HG02884 (cell line): ENCODE measurements at regions not wholly inside any gene's neighbourhood (a gene's known extent, or its start where the extent isn't known, plus 50 kb on each side); places are given as distances from the start of the nearest gene placed in this dataset.
"Not testable (repeated sequence)": the region's sequence is repeated elsewhere in the genome, so short reads cannot be mapped to it uniquely, and the experiment has no call there.

Experiments
- ATAC-seq: cut with Tn5 transposase; IDR thresholded peaks from one replicate; pipeline ENCODE4 v1.9.1; 2021; ENCODE audit warnings: mild to moderate bottlenecking, moderate library complexity; ENCODE audit not compliant: unreplicated experiment

DNA sequence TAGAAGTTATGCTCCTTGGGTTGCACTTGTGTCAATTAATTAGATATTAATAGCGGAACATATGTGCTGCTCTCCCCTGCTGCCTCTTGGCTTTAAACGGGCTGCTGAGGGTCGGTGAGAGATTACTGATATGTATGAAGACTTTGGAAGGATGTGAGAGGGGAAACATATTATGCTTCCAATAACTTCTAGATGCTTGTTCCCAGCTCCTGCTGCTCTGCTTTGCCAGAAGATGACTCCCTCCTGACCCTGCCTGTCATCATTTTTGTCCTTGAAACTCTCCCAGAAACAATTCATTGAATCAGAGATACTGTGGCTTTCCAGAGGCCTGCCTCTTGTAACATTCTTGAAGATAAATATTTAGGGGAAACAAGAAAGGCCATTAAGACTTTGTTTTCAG, 300.1 kb upstream of the STXBP6 start:
- ATAC-seq = no peak

DNA sequence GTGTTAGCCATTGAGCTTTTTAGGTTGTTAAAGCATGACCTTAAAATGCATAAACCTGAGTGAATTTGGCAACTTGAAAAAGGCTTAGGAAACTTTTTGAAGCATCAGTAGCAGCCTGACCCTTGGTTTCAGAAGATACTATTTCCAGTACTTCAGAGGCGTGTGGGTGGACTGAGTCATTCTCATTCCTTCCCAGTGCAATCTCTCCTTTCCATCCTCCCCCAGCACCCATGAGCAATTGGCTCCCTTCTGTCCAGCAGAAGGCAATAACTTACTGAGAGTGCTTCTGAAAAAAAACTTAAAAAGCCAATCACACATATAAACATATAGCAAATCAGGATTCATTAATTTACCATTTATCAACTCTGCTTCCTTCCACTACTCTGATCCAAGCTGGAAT, 299.3 kb upstream of the STXBP6 start:
- no peak for ATAC-seq

DNA sequence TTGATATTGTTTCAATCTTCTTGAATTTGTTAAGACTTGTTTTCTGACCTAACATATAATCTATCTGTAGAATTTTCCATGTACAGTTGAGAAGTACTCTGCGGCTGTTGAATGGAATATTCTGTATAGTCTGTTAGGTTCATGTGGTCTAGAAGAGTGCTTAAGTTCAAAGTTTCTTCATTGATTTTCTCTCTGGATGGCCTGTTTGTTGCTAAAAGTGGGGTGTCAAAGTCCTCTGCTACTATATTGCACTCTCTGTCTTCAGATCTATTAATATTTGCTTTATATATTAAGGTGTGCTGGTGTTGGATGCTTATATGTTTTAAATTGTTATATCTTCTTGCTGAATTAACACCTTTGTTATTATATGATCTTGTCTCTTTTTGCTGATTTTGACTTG, 290.9 kb upstream of the STXBP6 start:
- ATAC-seq = no peak

DNA sequence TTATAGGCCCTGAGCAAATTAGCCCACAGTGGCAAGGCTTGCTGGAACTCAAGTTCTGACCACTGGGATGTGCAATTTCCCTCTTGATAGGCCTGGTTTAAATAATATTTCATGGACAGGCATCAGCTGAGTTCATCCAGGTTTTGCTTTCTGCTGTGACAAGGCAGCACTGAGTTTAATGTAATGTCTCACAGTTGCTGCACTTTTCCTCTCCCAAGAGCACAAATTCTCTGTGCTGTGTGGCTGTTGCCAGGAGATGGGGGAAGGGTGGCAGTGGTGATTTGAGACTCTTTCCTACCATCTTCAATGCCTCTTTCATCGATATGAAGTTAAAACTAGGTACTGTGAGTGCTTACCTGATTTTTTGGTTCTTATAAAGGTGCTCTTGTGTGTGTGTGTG, 272.8 kb upstream of the STXBP6 start:
- ATAC-seq = no peak

DNA sequence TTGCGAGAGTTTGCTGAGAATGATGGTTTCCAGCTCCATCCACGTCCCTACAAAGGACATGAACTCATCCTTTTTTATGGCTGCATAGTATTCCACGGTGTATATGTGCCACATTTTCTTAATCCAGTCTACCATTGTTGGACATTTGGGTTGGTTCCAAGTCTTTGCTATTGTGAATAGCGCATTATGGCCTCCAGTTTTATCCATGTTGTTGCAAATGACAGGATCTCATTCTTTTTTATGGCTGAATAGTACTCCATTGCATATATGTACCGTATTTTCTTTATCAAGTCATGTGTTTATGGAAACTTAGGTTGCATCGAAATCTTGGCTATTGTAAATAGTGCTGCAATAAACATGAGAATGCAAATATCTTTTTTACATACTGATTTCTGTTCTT, 266.1 kb upstream of the STXBP6 start:
- not testable (repeated sequence) for ATAC-seq

DNA sequence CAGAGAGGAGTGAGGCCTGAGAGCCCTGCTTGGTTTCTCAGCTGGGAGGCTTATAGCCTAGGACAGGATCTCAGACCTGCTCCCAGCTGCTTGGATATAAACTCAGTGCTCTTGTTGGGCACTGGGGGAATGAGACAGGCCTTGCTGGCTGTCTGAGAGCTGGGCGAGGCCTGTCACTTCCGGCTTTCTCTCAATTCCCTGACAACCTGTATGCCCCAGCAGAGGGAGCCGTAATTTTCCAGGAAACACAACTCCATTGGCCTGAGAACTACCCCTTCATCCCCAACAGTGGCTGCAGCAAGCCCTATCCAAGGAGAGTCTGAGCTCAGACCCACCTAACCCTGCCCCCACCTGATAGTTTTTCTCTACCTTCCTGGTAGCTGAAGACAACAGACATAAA, 258.3 kb upstream of the STXBP6 start:
- no peak for ATAC-seq

DNA sequence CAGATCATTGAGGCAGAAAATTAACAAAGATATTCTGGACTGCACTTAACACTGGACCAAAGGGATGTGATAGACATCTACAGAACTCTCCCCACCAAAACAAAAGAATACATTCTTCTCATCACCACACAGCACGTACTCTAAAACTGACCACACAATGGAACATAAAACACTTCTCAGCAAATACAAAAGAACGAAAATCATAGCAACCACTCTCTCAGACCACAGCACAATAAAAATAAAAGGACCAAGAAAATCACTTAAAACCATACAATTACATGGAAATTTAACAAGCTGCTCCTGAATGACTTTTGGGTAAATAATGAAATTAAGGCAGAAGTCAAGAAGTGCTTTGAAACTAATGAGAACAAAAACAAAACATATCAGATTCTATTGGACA, 254.0 kb upstream of the STXBP6 start:
- no peak for ATAC-seq

DNA sequence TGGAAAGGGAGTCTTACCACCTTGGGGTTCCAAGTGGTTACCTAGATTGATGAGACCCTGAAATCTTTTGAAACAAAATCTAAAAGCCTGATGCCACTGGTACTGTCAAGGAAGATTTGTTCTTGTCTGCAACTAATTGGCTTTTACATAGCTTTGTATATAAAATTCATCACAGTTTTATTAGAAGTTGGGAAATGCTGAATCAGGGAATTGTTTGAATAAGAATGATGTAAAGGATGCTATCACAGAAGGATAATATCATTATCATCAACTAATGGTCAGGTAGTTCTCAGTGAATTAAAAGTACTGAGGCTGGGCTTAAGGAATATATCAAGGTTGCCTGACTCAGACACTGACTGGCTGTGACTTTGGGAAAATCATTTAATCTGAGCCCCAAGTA, 248.3 kb upstream of the STXBP6 start:
- no peak for ATAC-seq

DNA sequence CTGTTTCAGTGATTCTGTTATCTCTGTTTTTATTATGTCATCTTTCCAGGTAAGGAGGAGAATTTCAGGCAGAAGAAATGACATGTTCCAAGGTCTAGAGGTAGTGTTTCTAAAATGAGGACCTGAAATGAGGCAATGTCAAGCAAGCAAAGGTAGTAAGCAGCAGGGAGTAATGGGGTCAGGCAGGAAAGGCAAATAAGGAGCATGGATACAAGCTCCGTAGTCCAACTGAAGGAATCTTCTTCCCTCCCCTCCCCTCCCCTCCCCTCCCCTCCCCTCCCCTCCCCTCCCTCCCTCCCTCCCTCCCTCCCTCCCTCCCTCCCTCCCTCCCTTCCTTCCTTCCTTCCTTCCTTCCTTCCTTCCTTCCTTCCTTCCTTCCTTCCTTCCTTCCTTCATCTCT, 240.2 kb upstream of the STXBP6 start:
- ATAC-seq = not testable (repeated sequence)

DNA sequence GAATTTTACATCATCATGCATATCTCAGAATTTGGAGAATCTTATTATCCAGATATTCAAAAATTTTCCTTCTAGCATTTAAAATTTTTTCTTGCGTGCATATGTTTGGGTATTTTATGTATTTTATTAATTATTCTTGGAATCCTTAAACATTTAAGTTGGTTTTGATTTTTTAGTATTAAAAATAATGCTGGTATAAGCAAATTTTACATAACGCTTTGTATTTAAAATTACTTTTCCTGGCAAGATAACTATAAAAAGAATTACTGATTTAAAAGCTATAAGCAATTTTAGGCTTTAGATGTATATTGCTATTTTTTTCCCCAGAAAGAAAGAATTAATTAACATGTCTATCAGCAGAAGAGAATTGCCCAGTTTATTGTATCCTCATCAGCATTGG, 224.6 kb upstream of the STXBP6 start:
- ATAC-seq = no peak

DNA sequence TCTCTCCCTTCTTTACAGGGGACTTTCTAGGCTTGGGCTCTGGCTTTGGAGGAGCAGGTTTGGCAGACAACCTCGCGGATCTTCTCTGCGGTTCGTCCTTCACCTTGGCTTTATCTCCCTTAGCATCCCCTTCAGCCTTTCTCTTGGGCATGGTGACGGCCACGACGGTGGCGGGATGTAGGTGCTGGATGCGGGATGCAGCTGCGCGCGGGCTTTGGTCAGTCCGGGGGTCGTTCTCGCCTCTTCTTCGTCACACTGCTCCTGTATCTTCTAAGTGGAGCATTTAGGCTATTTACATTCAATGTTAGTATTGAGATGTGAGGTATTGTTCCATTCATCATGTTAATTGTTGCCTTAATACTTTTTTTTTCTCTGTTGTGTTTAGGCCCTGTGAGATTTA, 217.2 kb upstream of the STXBP6 start:
- ATAC-seq = no peak

DNA sequence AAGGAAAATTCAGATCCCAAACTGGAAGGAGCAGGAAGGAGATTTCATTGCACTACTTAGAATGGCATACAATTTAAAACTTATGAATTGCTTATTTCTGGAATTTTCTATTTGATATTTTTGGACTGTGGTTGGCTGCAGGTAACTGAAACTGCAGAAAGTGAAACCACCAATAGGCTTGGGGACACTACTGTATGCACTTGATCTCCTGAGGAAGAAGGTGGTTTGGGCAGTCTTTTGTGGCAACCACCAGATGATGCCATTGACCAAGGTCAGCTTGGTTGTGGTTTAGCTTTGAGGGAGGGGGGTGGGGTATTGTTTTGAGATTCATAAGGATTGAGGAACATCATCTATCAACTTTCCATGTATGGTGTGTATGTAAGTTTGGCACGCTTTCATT, 209.5 kb upstream of the STXBP6 start:
- no peak for ATAC-seq

DNA sequence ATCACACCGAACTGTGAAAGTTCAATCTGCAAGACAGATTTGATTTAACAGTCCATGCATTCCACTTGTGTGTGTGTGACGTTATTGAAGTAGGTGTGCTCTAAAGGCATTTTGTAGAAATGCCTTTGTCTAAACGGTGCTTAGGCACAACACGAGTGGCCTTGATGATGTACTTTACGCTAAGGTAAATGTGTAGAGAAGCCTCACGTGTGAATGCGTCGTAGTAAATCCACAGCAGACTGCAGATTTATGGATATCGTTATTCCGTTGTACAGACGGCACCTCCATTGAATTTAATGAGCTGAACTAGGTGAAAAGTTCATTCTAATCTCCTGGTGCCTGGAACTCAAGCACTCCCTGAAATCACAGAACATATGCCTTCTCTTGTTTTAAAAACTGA, 202.8 kb upstream of the STXBP6 start:
- ATAC-seq = no peak

DNA sequence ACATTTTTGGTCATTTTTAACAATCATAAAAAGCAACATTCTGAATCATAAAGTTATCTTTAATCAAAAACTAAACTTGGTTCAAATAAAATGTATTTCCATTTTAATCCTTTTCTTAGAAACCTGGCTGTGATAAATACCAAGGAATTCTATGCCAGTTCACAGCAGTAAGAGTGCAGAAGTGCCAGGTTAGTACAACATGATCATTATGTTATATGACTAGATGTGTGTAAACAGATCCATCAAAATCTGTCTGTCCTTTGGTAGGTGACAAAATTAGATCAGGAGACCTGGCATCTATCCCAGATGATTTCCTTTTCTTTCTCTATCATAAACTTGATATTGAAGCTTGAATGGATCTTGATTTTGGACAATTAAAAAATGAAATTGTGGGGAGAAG, 200.6 kb upstream of the STXBP6 start:
- no peak for ATAC-seq

DNA sequence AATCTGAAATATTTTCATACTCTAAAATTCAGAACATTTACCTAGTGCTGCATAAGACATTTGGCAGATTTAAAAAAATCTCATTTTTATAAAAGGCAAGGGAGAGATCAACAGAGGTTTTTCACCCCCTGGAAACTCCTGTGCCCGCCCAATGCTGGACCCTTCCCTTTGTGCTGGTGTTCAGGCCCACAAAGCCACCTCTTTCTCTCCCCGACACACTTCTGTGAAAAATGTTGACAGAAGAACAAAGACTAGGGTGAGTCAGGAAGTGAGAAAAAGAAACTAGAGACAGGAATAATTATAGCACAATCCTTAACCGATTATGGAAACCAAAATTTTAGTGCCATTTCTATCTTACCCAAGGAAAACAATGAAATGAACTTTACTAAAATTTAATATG, 197.7 kb upstream of the STXBP6 start:
- no peak for ATAC-seq

DNA sequence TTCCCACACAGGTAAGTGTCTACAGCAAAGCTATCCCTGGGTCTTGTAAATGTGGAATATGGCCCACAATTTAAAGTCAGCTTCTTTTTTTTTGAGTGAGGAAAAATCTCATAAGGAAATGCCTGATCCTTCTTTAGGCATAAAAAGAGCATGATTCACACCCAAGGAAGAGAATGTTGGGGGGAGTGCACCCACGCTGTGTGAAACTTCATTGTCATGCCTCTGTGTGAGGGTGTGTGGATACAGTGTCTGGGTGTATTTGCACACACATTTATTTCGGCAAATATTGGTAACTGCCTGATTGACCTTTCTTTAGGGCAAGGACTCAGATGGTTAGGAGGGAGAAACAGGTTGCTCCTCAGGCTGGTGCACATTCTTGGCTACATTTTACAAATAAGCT, 196.8 kb upstream of the STXBP6 start:
- ATAC-seq = no peak

DNA sequence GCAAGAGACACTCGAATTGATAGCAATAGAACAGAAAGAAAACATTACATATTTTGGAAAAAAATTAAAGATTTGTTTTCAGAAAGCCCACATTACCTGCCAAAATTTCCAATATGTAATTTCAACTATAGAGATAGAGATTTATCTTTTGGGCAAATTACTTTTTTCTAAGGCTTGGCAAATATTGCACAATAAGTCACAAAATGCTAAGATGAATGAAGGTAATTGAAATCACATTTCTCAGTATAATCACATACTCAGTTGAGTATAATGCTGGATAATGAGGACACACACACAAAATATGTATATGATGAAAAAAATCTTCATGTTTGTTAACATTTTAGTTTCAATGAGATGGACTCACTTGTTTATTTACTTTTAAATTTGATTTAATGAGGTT, 189.2 kb upstream of the STXBP6 start:
- ATAC-seq = no peak

DNA sequence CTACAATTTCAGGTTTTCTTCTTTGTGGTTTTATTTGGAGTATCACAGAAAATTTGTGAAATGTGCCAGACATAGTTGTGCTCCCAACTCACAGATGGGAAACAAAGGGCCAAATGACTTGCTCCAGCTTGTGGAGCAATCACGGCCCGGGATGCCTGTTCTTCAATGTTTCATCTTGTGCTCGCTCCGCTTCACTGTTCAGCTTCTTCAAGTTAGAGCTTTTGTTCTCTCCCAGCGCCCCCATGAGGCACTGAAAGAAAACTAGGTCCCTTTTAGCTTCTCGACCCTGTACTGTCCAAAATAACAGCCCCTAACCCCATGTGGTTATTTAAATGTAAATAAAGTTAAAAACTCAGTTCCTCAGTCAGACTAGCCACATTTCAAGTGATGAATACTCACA, 187.9 kb upstream of the STXBP6 start:
- no peak for ATAC-seq

DNA sequence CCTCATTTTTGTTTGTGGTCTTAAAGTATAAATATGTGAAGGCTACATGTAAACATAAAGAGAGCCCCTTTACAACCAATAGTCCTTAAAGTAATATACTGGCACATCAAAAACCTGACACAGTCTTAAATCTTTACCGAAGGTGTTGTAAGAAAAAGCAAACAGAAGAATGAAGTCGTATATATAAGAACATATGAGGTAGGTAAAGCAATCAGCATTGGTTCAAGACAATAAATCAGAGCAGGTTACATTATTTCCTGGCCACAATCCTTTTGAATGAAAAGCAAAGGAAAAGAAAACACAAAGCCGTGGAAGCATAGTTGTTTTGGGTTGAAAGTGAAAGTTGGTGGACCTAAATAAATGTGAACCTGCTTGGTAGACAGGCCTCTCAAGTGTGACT, 183.7 kb upstream of the STXBP6 start:
- ATAC-seq = no peak

DNA sequence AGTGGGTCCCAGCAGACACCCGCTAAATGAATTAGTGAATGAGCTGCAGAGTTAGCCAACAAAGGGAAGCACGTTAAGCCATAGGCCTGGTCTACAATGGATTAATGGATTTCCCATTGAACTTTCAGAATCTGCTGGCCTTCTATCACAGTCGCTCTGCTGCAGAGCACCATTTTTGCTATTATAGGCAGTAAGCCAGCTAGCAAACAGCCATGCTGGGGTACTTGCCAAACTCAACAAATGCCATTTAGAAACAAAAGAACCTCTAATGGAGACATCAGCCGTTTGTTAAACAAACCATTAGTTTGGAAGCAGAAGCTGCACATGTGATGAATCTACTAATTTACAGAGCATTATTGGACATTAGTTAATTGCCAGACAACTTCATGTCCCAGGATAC, 181.1 kb upstream of the STXBP6 start:
- ATAC-seq = no peak

DNA sequence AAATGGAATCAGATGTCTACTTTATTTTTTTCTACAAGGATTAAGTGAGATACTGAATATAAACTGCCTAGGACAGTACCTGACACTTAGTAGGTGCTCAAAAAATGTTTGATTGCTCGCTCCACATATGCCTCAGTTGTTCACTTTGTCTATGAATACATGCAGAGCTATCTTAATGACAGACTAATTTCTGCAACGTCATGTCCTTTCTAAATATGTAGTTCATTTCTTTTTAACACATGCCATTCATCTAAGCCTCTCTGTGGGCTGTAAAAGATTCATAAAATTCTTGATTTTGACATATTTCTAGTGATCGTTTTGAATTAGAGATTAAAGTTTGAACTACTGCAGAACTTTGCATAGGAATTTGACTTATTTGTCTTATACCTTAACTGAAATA, 176.3 kb upstream of the STXBP6 start:
- no peak for ATAC-seq

DNA sequence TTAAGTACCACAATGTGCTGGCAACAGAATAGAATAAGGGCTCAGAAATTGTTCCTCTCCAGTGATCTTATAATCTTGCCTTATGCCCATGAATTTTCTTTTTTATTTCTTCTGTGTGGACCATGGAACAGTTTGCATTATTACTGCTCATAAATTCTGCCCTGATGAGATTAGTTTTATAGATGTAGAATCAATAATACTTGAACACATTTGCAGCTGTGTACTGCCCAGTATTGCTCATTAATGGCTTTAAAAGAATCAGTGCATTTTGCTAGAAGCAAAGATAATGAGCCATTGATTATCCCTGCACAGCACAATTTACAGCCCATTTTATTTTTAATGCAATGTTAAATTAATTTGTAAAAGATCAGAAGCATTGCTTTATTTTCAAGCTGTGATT, 172.3 kb upstream of the STXBP6 start:
- no peak for ATAC-seq

DNA sequence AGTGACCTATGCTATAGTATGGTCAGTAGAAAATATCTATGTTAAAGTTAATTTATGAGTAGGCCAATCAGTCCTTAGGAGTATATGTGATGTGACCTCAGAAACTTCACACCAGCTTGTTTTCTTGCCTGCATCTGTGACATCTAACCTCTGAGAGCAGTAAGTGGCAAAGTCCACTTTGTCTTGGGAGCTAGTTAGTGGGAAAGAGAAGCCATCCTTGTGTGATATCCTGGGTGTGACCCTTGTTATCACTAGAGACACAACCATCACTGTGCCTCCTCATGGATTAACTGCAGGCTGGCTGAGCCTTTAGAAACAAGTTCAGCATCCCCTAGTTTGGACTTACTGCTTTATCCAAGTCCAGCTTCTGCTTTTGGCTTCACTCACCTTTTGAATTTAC, 170.6 kb upstream of the STXBP6 start:
- ATAC-seq = no peak

DNA sequence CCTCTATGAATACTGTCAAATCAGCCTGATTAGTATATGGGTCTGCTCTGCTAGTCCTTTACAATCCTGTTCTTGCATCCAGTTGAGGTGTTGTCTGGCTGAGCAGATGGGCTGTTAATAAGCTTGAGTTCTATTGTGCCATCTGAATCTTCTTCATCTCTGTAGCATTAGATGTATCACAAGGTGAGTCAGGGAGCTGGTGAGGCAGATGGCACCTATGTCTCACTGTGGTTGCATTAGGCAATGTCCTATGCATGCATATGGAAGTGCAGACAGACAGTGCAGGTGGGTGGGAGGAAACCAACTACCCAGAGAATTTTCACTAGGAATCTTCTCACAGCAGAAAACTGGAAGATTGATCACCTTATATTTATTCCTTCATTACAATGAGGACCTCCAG, 165.7 kb upstream of the STXBP6 start:
- no peak for ATAC-seq
